ENCODE measurements at regions not wholly inside any gene's neighbourhood (a gene's known extent, or its start where the extent isn't known, plus 50 kb on each side); places are given as distances from the start of the nearest gene placed in this dataset.

- Histone ChIP-seq H3K27ac (no peak overlapping the region), H3K36me3 (no peaks in the 10 kb centered on the region), H3K4me3 (no peak overlapping the region), H3K27me3 (no peaks in the 10 kb centered on the region), H3K9me3 (no peaks in the 10 kb centered on the region), H3K4me1 (no peaks in the 10 kb centered on the region)
- DNase-seq (no peak), ATAC-seq (no peak)
- in situ Hi-C loops (cut with MboI; ENCODE audit: low sequenced_read_pairs in 4 of 4) (no loop called here), intact Hi-C loops (cut with DNase I; ENCODE audit: low total_unique reads) (no loop called here)
- TF ChIP-seq POLR2A (IDR thresholded peaks at IDR 0.05) (no peak), CTCF (IDR thresholded peaks at IDR 0.05 in 4 of 5, conservative IDR thresholded peaks at IDR 0.05 in 1 of 5) (no peak)
Measured at GRCh38 chr6:105833959-105834947, 251.9 kb upstream of the PRDM1 start.

- ATAC-seq, result no peak
- Histone ChIP-seq H3K4me3 (no peak overlapping the region), H3K27me3 (no peaks in the 10 kb centered on the region), H3K36me3 (no peaks in the 10 kb centered on the region), H3K4me1 (no peaks in the 10 kb centered on the region), H3K9me3 (no peaks in the 10 kb centered on the region), H3K27ac (no peak overlapping the region)
- intact Hi-C loops (cut with DNase I; ENCODE audit: low total_unique reads) (no loop called here), in situ Hi-C loops (cut with MboI; ENCODE audit: low sequenced_read_pairs in 4 of 4) (no loop called here)
- TF ChIP-seq POLR2A (IDR thresholded peaks at IDR 0.05), result no peak
- TF ChIP-seq CTCF (IDR thresholded peaks at IDR 0.05 in 4 of 5, conservative IDR thresholded peaks at IDR 0.05 in 1 of 5), result no peak
- DNase-seq, result no peak
Measured at GRCh38 chr6:105832313-105832761, 253.8 kb upstream of the PRDM1 start.

GRCh38 chr6:105831311-105832097 is 254.6 kb upstream of the PRDM1 start:
- ATAC-seq (no peak), DNase-seq (no peak)
- no peaks in the 10 kb centered on the region for H3K27me3 ChIP-seq
- no peaks in the 10 kb centered on the region for H3K36me3 ChIP-seq
- TF ChIP-seq CTCF (IDR thresholded peaks at IDR 0.05 in 4 of 5, conservative IDR thresholded peaks at IDR 0.05 in 1 of 5) (no peak), POLR2A (IDR thresholded peaks at IDR 0.05) (no peak)
- H3K9me3 ChIP-seq, result no peaks in the 10 kb centered on the region
- intact Hi-C loops (cut with DNase I; ENCODE audit: low total_unique reads) (no loop called here), in situ Hi-C loops (cut with MboI; ENCODE audit: low sequenced_read_pairs in 4 of 4) (no loop called here)
- no peak overlapping the region for H3K4me3 ChIP-seq
- no peak overlapping the region for H3K27ac ChIP-seq
- H3K4me1 ChIP-seq, result no peaks in the 10 kb centered on the region

GRCh38 chr6:105825210-105825609 is 260.9 kb upstream of the PRDM1 start:
- no peak for ATAC-seq
- H3K9me3 ChIP-seq, result no peaks in the 10 kb centered on the region
- no peak overlapping the region for H3K4me3 ChIP-seq
- intact Hi-C loops (cut with DNase I; ENCODE audit: low total_unique reads), result no loop called here
- H3K27ac ChIP-seq, result no peak overlapping the region
- H3K36me3 ChIP-seq, result no peaks in the 10 kb centered on the region
- H3K27me3 ChIP-seq, result no peaks in the 10 kb centered on the region
- TF ChIP-seq CTCF (IDR thresholded peaks at IDR 0.05 in 4 of 5, conservative IDR thresholded peaks at IDR 0.05 in 1 of 5) (no peak), POLR2A (IDR thresholded peaks at IDR 0.05) (no peak)
- in situ Hi-C loops (cut with MboI; ENCODE audit: low sequenced_read_pairs in 4 of 4), result no loop called here
- H3K4me1 ChIP-seq, result no peaks in the 10 kb centered on the region
- DNase-seq, result no peak

Measured in gastrocnemius medialis (tissue), 4 donors.